MM.1S (cell line): ENCODE measurements at regions not wholly inside any gene's neighbourhood (a gene's known extent, or its start where the extent isn't known, plus 50 kb on each side); places are given as distances from the start of the nearest gene placed in this dataset.

Experiments used
- DNase-seq: peaks from one replicate; pipeline ENCODE4 v3.0.0-alpha.2; 2015
- H2AFZ ChIP-seq: fragments of 300-600 bp; sonication (generic); 2 replicates; pipeline ENCODE4 v1.6.0; 2016; ENCODE audit warnings: antibody characterized with exemption, low read length
- H3F3A ChIP-seq: fragments of 300-600 bp; sonication (generic); 2 replicates; pipeline ENCODE4 v1.6.1; 2016; ENCODE audit warnings: mild to moderate bottlenecking, antibody characterized with exemption, low read length, moderate library complexity, mixed read lengths; ENCODE audit not compliant: insufficient read depth
- H3K27ac ChIP-seq: fragments of 300-600 bp; sonication (generic); 2 replicates; pipeline ENCODE4 v1.5.1; 2016; ENCODE audit warnings: mild to moderate bottlenecking, low read length
- H3K27me3 ChIP-seq: fragments of 300-600 bp; sonication (generic); replicated peaks from 2 replicates; pipeline ENCODE4 v1.6.0; 2016; ENCODE audit warnings: low read length; ENCODE audit not compliant: insufficient read depth
- H3K36me3 ChIP-seq: fragments of 300-600 bp; sonication (generic); replicated peaks from 2 replicates; pipeline ENCODE4 v1.6.1; 2016; ENCODE audit warnings: mild to moderate bottlenecking, low read length, mixed read lengths; ENCODE audit not compliant: insufficient read depth
- H3K4me1 ChIP-seq: fragments of 300-600 bp; sonication (generic); 2 replicates; pipeline ENCODE4 v1.6.1; 2016; ENCODE audit warnings: low read length, mixed read lengths
- H3K4me2 ChIP-seq: fragments of 300-600 bp; sonication (generic); 2 replicates; pipeline ENCODE4 v1.6.0; 2016; ENCODE audit warnings: low read depth, low read length
- H3K4me3 ChIP-seq: fragments of 300-600 bp; sonication (generic); 2 replicates; pipeline ENCODE4 v1.5.1; 2016; ENCODE audit warnings: low read length, mixed read lengths
- H3K79me2 ChIP-seq: fragments of 300-600 bp; sonication (generic); 2 replicates; pipeline ENCODE4 v1.6.1; 2016; ENCODE audit warnings: mixed run types, low read length, mixed read lengths
- H3K9ac ChIP-seq: fragments of 300-600 bp; sonication (generic); 2 replicates; pipeline ENCODE4 v1.6.1; 2016; ENCODE audit warnings: low read length, mixed read lengths
- H3K9me2 ChIP-seq: fragments of 300-600 bp; sonication (generic); replicated peaks from 2 replicates; pipeline ENCODE4 v1.6.1; 2016; ENCODE audit warnings: mild to moderate bottlenecking, low read length, mixed read lengths; ENCODE audit not compliant: insufficient read depth
- H3K9me3 ChIP-seq: fragments of 300-600 bp; sonication (generic); replicated peaks from 2 replicates; pipeline ENCODE4 v1.6.1; 2016; ENCODE audit warnings: mild to moderate bottlenecking, low read length, mixed read lengths; ENCODE audit not compliant: insufficient read depth
- H4K20me1 ChIP-seq: fragments of 300-600 bp; sonication (generic); 2 replicates; pipeline ENCODE4 v1.6.1; 2016; ENCODE audit warnings: mild to moderate bottlenecking, low read length, moderate library complexity, mixed read lengths; ENCODE audit not compliant: insufficient read depth
- EZH2 ChIP-seq: fragments of 300-600 bp; sonication (generic); optimal IDR thresholded peaks from 2 replicates; pipeline ENCODE3; 2017; ENCODE audit warnings: low read depth, mild to moderate bottlenecking, antibody characterized with exemption, low read length, mixed read lengths
- EZH2phosphoT487 ChIP-seq: fragments of 300-600 bp; sonication (generic); IDR thresholded peaks from 2 replicates; pipeline ENCODE4 v1.6.1; 2018; ENCODE audit warnings: antibody characterized with exemption, low read length
- TF ChIP-seq, protein P1 (sequence below): fragments of 300-600 bp; sonication (generic); IDR thresholded peaks from 2 replicates; pipeline ENCODE4 v1.5.1; 2016; ENCODE audit warnings: antibody characterized with exemption, low read length, mixed read lengths

DNA sequence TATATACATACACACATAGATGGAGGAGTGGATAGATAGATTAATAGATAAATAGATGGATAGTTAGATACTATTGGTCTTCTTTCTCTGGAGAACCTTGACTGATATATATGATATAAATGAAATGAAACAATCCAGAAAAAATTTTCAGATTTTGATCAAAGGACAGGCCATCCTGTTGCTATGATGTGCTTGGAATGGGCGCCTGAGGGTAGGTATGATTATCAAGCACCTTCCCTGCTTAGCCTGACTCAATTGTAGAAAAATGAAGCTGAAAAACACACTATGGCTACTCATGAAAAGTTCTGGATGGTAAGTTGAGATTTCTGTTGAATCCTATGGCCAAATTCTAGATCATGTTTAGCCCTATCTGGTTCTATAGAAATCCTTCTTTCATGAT lies 266.5 kb upstream of the KLF4 start:
- no peak overlapping the region for H3K4me2 ChIP-seq
- no peak for DNase-seq

GRCh38 chr9:107755246-107755645 lies 265.7 kb upstream of the KLF4 start:
- H3K4me1 ChIP-seq = no peaks in the 10 kb centered on the region
- H3F3A ChIP-seq = no peaks in the 10 kb centered on the region
- no peak overlapping the region for H3K4me3 ChIP-seq
- no peak overlapping the region for H3K9ac ChIP-seq
- H3K27ac ChIP-seq = no peak overlapping the region
- no peak overlapping the region for H2AFZ ChIP-seq
- no peak overlapping the region for H3K4me2 ChIP-seq
- H4K20me1 ChIP-seq = no peaks in the 10 kb centered on the region
- H3K9me3 ChIP-seq = no peaks in the 10 kb centered on the region
- no peak for TF ChIP-seq EZH2
- TF ChIP-seq, protein P1, sequence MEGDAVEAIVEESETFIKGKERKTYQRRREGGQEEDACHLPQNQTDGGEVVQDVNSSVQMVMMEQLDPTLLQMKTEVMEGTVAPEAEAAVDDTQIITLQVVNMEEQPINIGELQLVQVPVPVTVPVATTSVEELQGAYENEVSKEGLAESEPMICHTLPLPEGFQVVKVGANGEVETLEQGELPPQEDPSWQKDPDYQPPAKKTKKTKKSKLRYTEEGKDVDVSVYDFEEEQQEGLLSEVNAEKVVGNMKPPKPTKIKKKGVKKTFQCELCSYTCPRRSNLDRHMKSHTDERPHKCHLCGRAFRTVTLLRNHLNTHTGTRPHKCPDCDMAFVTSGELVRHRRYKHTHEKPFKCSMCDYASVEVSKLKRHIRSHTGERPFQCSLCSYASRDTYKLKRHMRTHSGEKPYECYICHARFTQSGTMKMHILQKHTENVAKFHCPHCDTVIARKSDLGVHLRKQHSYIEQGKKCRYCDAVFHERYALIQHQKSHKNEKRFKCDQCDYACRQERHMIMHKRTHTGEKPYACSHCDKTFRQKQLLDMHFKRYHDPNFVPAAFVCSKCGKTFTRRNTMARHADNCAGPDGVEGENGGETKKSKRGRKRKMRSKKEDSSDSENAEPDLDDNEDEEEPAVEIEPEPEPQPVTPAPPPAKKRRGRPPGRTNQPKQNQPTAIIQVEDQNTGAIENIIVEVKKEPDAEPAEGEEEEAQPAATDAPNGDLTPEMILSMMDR = no peak
- no peak for TF ChIP-seq EZH2phosphoT487
- no peaks in the 10 kb centered on the region for H3K9me2 ChIP-seq
- DNase-seq = no peak
- H3K36me3 ChIP-seq = no peaks in the 10 kb centered on the region
- no peaks in the 10 kb centered on the region for H3K79me2 ChIP-seq
- no peaks in the 10 kb centered on the region for H3K27me3 ChIP-seq

More for the DNA sequence above, 266.5 kb upstream of the KLF4 start:
- Histone ChIP-seq H3K4me3 (no peak overlapping the region), H3K79me2 (no peaks in the 10 kb centered on the region), H3K9ac (no peak overlapping the region), H3K9me2 (no peaks in the 10 kb centered on the region), H4K20me1 (no peaks in the 10 kb centered on the region), H3K27ac (no peak overlapping the region), H3K9me3 (no peaks in the 10 kb centered on the region), H2AFZ (no peak overlapping the region), H3K4me1 (no peaks in the 10 kb centered on the region), H3K27me3 (no peaks in the 10 kb centered on the region), H3K36me3 (no peaks in the 10 kb centered on the region), H3F3A (no peaks in the 10 kb centered on the region)
- no peak for TF ChIP-seq EZH2
- TF ChIP-seq, protein P1 = no peak
- TF ChIP-seq EZH2phosphoT487 = no peak

DNA sequence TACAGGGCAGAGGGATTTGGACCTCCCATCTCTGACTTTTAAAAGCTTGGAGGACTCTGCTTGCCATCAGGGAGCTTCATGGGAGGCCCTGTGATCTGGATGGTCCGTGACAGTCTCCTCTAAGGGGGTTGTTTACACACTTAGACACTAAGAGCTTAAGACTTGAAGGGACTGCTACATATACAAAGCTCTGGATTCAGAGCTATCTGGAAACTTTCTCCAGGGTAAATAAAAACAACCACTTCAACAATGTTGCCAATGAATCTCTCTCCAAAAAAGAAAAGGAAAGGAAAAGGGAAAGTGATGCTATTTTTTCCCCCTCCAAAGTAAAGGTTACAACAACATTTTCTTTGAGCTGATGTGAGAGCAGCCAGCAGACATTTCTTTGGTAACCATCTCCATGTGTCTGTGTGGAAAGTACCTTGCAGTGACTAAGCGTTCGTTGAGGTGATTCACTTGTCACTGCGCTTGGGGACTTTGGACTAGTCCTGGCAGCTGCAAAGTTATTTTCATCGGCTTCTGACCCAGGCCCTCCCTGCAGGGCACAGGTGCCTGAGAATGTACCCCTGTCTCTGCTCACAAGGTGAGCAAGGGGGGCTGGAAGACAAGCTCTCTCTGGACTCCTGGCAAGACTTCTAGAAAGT lies 262.1 kb upstream of the KLF4 start:
- Histone ChIP-seq H3F3A (no peaks in the 10 kb centered on the region), H3K79me2 (no peaks in the 10 kb centered on the region)

More for the DNA sequence above, 262.1 kb upstream of the KLF4 start:
- no peak overlapping the region for H3K27ac ChIP-seq
- DNase-seq = no peak
- no peak overlapping the region for H3K4me3 ChIP-seq
- H3K9me3 ChIP-seq = no peaks in the 10 kb centered on the region
- H3K4me2 ChIP-seq = no peak overlapping the region
- H3K9me2 ChIP-seq = no peaks in the 10 kb centered on the region
- no peaks in the 10 kb centered on the region for H3K27me3 ChIP-seq
- H3K36me3 ChIP-seq = no peaks in the 10 kb centered on the region
- no peak overlapping the region for H3K9ac ChIP-seq
- TF ChIP-seq, protein P1 = no peak
- TF ChIP-seq EZH2 (no peak), EZH2phosphoT487 (no peak)
- no peak overlapping the region for H2AFZ ChIP-seq
- H4K20me1 ChIP-seq = no peaks in the 10 kb centered on the region
- no peaks in the 10 kb centered on the region for H3K4me1 ChIP-seq
